ENCODE measurements at regions not wholly inside any gene's neighbourhood (a gene's known extent, or its start where the extent isn't known, plus 50 kb on each side); places are given as distances from the start of the nearest gene placed in this dataset.
"Not testable (repeated sequence)": the region's sequence is repeated elsewhere in the genome, so short reads cannot be mapped to it uniquely, and the experiment has no call there.

DNA sequence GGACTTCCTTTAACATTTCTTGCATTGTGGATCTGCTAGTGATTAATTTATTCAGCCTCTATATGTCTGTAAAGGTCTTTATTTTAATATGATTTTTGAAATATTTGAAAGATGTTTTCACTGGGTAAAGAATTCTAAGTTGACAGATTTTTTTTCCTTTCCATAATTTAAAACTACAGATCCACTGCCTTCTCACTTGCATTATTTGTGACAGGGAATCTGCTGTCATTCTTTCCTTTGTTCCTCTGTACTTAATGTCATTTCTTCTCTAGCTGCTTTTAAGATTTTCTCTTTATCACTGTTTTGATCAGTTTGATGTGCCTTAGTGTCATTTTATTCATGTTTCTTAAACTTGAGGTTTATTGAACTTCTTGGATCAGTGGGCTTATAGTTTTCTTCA, 159.9 kb downstream of the CYB561 start:
- peaks cover 0 to under 1% (median 0%) of the 10 kb centered on the region in 3 donors for H3K4me1 ChIP-seq
- H3K9me3 ChIP-seq = peaks cover 0 to 16% (median 11%) of the 10 kb centered on the region in 3 donors
- H3K4me3 ChIP-seq = no peak overlapping the region
- no peaks in the 10 kb centered on the region for H3K27me3 ChIP-seq
- TF ChIP-seq CTCF (IDR thresholded peaks at IDR 0.05) (no peak), POLR2A (IDR thresholded peaks at IDR 0.05) (no peak)
- no peak for DNase-seq
- no peak overlapping the region for H3K27ac ChIP-seq
- peaks cover 0 to 14% (median 0%) of the 10 kb centered on the region in 3 donors for H3K36me3 ChIP-seq
- intact Hi-C loops (cut with DNase I) = no loop called here

DNA sequence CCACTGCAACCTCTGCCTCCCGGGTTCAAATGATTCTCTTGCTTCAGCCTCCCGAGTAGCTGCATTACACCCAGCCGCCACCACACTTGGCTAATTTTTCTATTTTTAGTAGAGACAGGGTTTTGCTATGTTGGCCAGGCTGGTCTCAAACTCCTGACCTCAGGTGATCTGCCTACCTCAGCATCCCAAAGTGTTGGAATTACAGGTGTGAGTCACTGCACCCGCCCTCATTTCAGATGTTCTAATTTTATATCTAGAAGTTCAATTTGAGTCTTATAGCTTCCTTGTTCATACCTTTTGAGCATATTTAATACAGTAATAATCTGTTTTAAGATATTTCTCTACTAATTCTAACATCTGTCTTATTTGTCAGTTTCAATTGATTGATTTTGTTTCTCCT, 159.1 kb downstream of the CYB561 start:
- H3K27me3 ChIP-seq; H3K4me1 ChIP-seq; H3K4me3 ChIP-seq; H3K27ac ChIP-seq; DNase-seq; intact Hi-C loops (cut with DNase I): not testable (repeated sequence)
- peaks cover 0 to 16% (median 11%) of the 10 kb centered on the region in 3 donors for H3K9me3 ChIP-seq
- H3K36me3 ChIP-seq = peaks cover 0 to 14% (median 0%) of the 10 kb centered on the region in 3 donors
- WGBS, 2 donors = 90 to 96% methylated on average over 4 of the region's 4 CpGs

DNA sequence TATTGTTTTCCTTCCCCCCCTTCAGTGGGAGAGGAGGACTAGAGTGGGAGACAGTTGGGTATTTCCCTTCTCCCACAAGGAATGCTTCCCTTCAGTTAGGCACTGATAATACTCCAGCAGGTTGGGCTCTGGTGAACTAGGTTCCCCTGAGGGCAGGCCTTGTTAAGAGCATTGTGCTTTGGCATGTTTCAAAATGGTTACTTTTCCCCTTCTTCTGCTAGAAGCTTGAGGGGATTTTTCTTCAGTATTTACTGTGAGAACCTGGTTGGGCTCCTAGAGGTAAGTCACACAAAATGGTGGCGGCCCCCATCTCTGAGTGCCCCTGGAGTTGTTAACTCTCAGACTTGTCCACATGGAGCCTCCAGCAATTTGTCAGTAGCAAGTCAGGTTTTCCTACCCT, 156.2 kb downstream of the CYB561 start:
- WGBS, 2 donors = 89 to 100% methylated on average over 1 of the region's 1 CpG
- H3K4me3 ChIP-seq = no peak overlapping the region

GRCh38 chr17:63290351-63290750, 155.8 kb downstream of the CYB561 start:
- DNase-seq = no peak
- Histone ChIP-seq H3K27me3 (no peaks in the 10 kb centered on the region), H3K4me3 (no peak overlapping the region), H3K36me3 (peaks cover 0 to 12% (median 0%) of the 10 kb centered on the region in 3 donors), H3K9me3 (peaks cover 0 to 16% (median 11%) of the 10 kb centered on the region in 3 donors), H3K27ac (no peak overlapping the region), H3K4me1 (no peaks in the 10 kb centered on the region)
- WGBS, 2 donors = 88 to 100% methylated on average over 1 of the region's 1 CpG
- TF ChIP-seq CTCF (IDR thresholded peaks at IDR 0.05) (no peak), POLR2A (IDR thresholded peaks at IDR 0.05) (no peak)
- intact Hi-C loops (cut with DNase I) = no loop called here

More for the DNA sequence above, 156.2 kb downstream of the CYB561 start:
- intact Hi-C loops (cut with DNase I) = no loop called here
- H3K27ac ChIP-seq = no peak overlapping the region
- DNase-seq = no peak
- peaks cover 0 to 14% (median 0%) of the 10 kb centered on the region in 3 donors for H3K36me3 ChIP-seq
- no peak for TF ChIP-seq CTCF (IDR thresholded peaks at IDR 0.05)
- TF ChIP-seq POLR2A (IDR thresholded peaks at IDR 0.05) = no peak
- no peaks in the 10 kb centered on the region for H3K4me1 ChIP-seq
- no peaks in the 10 kb centered on the region for H3K27me3 ChIP-seq
- H3K9me3 ChIP-seq = peaks cover 0 to 16% (median 11%) of the 10 kb centered on the region in 3 donors

GRCh38 chr17:63290784-63291183, 155.3 kb downstream of the CYB561 start:
- no peak overlapping the region for H3K4me3 ChIP-seq
- peaks cover 0 to 12% (median 0%) of the 10 kb centered on the region in 3 donors for H3K36me3 ChIP-seq
- H3K4me1 ChIP-seq = no peaks in the 10 kb centered on the region
- DNase-seq = no peak
- no peaks in the 10 kb centered on the region for H3K27me3 ChIP-seq
- TF ChIP-seq POLR2A (IDR thresholded peaks at IDR 0.05) = no peak
- TF ChIP-seq CTCF (IDR thresholded peaks at IDR 0.05) = no peak
- H3K9me3 ChIP-seq = peaks cover 0 to 15% (median 9%) of the 10 kb centered on the region in 3 donors
- H3K27ac ChIP-seq = no peak overlapping the region
- 47 to 48% methylated on average over 2 of the region's 2 CpGs for WGBS, 2 donors
- intact Hi-C loops (cut with DNase I) = no loop called here

- 69 to 85% methylated on average over 1 of the region's 1 CpG for WGBS, 2 donors
- no peak for TF ChIP-seq POLR2A (IDR thresholded peaks at IDR 0.05)
- TF ChIP-seq CTCF (IDR thresholded peaks at IDR 0.05) = no peak
- Histone ChIP-seq H3K27me3 (no peaks in the 10 kb centered on the region), H3K4me1 (no peaks in the 10 kb centered on the region), H3K36me3 (peaks cover 0 to 13% (median 0%) of the 10 kb centered on the region in 3 donors), H3K9me3 (peaks cover 0 to 15% (median 4%) of the 10 kb centered on the region in 3 donors), H3K27ac (no peak overlapping the region), H3K4me3 (no peak overlapping the region)
- intact Hi-C loops (cut with DNase I) = no loop called here
- no peak for DNase-seq
Measured at GRCh38 chr17:63291258-63291657, 154.8 kb downstream of the CYB561 start.
